Mammary epithelial cell (primary cell): ENCODE measurements at regions not wholly inside any gene's neighbourhood (a gene's known extent, or its start where the extent isn't known, plus 50 kb on each side); places are given as distances from the start of the nearest gene placed in this dataset.

ENCODE experiments used
- EZH2 ChIP-seq: IDR thresholded peaks from 2 replicates; pipeline ENCODE4 v1.6.1; 2012; ENCODE audit warnings: low read length, inconsistent platforms, borderline replicate concordance
- TF ChIP-seq, protein P1 (sequence below), 2 donors: IDR thresholded peaks in 1 of 2; conservative IDR thresholded peaks in 1 of 2; 2 replicates each; pipeline ENCODE4 v1.5.1; 2011 to 2012; ENCODE audit warnings: inconsistent platforms in 2 of 2, low read length in 2 of 2, mild to moderate bottlenecking in 2 of 2, control low read depth in 1 of 2, low read depth in 1 of 2; ENCODE audit not compliant: insufficient read depth in 1 of 2; ENCODE audit errors: extremely low read depth in 1 of 2

DNA sequence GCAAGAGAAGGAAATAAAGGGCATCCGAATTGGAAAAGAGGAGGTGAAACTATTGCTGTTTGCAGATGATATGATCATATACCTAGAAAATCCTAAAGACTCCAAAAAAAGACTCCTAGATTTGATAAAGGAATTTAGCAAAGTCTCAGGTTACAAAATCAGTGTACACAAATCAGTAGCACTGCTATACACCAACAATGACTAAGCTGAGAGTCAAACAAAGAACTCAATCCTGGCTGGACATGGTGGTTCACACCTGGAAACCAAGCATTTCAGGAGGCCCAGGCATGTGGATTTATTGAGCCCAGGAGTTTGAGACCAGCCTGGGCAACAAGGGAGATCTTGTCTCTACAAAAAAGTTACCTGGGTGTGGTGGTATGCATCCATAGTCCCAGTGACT is 188.7 kb upstream of the PLXNC1 start:
- TF ChIP-seq, protein P1, sequence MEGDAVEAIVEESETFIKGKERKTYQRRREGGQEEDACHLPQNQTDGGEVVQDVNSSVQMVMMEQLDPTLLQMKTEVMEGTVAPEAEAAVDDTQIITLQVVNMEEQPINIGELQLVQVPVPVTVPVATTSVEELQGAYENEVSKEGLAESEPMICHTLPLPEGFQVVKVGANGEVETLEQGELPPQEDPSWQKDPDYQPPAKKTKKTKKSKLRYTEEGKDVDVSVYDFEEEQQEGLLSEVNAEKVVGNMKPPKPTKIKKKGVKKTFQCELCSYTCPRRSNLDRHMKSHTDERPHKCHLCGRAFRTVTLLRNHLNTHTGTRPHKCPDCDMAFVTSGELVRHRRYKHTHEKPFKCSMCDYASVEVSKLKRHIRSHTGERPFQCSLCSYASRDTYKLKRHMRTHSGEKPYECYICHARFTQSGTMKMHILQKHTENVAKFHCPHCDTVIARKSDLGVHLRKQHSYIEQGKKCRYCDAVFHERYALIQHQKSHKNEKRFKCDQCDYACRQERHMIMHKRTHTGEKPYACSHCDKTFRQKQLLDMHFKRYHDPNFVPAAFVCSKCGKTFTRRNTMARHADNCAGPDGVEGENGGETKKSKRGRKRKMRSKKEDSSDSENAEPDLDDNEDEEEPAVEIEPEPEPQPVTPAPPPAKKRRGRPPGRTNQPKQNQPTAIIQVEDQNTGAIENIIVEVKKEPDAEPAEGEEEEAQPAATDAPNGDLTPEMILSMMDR (conservative IDR thresholded peaks at IDR 0.05 in 1 of 2, IDR thresholded peaks at IDR 0.05 in 1 of 2; ENCODE audit: extremely low read depth in 1 of 2, insufficient read depth in 1 of 2, low read depth in 1 of 2, low read length in 2 of 2), result no peak
- no peak for TF ChIP-seq EZH2
